ENCODE measurements at regions not wholly inside any gene's neighbourhood (a gene's known extent, or its start where the extent isn't known, plus 50 kb on each side); places are given as distances from the start of the nearest gene placed in this dataset.

DNA sequence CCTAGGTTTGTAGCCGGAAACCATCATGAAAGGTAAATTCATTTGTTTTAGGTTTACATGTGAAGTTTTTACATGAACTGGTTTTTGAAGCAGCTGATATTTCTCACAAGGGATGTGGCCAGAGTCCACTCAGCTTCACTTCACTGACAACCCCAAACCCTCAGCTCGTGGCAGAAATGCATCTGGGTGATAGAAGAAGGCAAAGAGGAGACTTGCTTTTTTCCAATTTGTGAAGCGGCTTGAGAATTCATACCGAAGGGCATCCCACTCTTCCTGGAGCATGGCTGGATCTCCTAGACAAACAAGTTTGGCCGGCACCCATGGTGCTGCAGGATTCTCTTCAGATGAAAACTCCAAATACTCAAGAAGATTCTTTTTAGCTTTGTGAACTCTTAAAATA is 392.8 kb upstream of the CNR1 start:
- DNase-seq (ENCODE audit: low read depth): no peak

DNA sequence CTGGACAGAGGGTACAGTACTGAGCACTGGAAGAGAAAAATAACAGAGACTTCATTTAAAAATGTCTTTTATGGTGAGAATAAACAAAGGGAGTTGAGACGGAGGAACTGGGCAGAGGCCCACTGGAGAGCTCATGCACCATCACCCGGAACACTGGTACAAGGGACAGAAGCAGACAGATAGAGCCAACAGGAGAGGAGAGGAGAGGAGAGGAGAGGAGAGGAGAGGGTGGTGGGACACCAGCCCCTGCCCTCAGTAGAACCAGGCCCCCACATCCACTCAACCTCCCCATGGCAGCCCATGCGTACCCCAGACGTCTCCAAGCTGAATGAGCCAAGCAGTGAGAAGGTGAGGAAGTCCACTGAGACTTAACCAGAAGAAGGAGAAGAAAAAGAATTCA is 390.5 kb upstream of the CNR1 start:
- no peak for DNase-seq (ENCODE audit: low read depth)

DNA sequence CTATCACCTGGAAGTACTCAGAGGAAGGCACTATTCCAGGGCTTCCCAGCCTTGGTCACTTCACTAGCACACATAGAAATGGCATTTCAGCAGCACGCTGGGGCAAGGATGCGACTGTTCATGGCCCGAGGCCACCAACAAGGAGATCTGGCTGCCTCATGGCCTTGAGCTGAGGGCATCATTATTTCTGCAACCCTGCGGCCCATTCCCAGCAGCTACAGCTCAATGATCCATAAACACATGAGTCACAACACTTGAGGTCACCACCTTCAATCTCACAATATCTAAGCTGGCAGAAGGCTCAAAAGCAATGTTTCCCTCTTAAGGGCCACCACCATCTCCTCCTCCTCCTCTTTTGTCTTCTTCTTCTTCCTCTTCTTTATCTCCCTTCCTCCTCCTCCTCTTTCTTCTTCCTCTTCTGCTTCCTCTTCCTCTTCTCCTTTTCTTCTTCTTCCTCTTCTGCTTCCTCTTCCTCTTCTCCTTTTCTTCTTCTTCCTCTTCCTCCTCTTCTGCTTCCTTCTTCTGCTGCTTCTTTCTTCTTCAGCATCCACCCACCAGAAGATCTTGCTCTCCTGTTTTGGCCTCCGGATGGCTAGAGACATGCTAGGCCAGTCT is 382.9 kb upstream of the CNR1 start:
- DNase-seq (ENCODE audit: low read depth): no peak

DNA sequence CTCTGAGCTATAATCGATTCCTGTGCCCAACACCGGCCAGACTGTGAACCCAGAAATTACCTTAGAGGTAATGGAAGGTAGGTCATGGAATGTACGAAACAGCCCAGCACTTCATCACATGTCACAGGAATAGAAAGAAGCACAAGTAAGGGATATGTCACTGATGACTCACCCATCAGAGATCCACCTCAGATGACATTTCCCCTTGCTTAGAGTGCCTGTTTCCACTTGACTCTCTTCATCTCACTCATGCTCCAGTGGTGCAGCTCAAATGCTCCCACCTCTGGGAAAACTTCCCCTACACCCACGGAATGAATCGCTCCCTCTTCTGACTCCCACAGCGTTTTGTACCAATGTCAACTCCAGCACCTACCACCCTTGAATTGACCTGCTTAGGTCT is 381.6 kb upstream of the CNR1 start:
- no peak for DNase-seq (ENCODE audit: low read depth)

DNA sequence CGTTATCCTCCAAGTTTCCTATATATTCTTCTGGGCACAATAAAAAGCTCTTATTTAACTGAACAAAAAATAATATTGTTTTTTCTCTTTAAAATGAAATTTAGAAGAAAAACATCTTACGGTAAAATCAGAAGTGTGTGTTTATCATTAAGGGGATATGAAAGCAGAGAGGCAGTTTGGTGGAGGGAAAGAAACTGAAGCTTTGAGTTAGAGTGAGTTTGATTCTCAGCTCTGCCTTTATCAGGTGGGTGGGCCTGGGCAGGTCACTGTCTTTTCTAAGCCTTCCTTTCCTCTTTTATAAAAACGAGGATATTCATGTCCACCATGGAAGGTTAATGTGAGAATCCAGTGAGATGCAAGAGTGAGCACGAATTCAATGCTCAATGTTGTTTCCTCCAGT is 379.8 kb upstream of the CNR1 start:
- DNase-seq (ENCODE audit: low read depth): no peak

DNA sequence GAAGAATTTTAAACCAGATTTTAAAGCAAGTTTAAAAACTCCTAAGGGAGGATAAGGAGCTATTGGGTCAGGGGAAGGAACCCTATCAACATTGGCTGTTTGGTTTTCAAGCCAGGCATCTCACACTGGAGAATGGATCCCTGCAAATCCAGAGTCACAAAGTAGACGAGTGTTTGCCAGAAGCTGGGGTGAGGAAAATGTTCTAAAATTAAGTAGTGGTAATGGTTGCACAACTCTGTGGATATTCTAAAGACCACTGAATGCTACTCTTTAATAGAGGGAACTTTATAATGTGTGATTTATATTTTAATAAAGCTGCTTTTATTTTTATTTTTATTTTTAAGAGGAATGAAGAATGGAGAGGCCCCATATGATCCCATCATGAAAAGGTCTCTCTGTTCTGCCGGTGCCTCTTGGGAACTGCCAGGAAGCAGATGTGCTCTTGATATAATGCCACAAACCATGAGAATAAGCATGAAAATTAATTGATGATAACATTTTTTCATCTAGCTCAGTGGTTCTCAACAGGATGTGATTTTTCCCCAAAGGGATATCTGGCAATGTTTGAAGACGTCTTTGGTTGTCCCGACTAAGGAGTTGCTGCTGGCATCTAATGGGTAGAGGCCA is 379.0 kb upstream of the CNR1 start:
- DNase-seq (ENCODE audit: low read depth): no peak

DNA sequence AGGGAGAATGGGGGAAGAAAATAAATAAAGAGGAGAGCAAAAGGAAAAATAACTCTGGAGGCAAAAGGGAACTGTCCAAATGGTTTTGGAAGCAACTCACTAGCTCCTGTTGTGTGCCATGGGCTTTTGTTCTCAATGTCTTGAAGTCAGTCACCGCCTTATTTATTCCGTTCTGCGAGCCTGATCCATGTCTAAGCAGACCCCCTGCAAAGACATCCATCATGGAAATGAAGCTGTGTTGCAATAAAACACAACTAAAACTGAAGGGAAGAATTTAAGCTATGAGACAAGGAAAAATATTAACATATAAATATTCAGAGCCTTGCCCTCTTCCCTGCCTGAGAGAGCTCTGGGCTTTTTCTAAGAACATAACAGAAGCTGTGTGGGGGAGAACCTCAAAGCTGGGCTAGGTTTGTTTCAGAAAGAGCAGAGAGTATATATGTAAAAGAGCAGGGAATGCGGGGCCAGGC is 373.2 kb upstream of the CNR1 start:
- DNase-seq (ENCODE audit: low read depth): no peak

DNA sequence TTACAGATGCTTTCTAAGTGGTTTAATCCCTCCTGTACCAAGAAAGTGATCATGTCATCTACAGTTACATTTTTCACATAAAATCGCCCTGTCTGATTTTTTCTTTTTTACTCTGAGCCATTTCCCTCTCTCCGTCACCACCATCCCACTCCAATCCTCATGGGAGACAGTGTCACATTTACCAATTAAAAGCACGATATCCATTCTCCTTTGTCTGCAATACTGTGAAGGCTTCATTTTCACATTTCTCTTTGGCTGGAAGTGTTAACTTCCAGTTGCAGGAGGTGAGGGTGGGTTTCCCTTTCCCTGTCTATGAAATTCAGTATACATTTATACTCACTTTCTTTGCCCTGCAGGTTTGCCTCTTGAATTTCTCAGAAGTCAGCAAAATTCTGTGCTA is 372.7 kb upstream of the CNR1 start:
- no peak for DNase-seq (ENCODE audit: low read depth)

DNA sequence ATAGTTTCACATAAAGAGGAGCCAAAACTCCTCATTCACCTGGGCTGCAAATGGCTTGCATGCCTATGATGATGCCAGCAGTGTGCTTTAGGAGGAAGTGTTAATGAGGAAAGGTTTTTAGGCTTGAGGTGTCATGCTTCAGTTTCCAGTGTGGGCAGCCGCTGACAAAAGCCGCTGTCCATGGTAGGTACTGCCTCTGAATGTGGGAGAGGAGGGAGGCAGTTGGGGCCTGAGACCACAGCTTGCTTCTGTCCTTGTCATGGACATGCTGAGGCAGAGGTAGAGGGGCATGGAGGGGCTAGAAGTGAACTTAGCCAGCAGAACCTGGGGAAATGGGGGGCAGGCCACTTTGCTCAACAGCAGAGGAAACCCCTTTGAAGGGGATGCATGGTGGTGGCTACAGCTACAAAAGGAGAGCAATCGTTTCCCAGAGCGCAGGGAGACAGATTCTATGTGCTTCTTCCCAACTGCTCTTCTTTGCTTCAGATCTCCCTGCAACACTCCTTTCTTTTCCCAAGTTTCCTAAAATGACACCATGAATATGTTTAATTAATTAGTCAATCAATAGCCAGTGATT is 372.1 kb upstream of the CNR1 start:
- no peak for DNase-seq (ENCODE audit: low read depth)

DNA sequence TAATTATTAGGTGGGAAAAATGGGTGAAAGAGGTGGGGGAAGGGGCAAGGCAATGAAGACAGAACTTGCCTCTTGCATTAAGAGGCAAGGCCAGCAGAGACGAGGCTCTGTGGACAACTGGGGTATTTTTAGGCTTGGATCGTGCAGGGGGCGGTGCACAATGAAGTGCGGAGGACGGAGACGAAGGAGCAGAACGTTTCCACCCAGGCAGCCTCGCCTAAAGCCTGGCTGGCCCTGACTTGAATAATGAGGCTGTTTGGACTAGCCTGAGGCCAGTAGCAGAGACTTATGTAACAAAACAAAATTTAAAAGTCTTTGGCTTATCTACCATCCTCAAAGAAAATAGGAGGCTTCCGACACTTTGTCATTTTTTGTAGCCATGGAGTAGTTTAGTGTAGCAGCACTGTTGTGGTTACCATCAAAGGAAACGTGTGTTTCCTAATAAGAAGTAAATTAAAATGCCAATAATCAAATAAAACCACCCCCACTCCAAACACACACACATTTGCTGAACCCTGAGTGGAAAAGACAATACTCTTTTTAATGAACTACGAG is 370.0 kb upstream of the CNR1 start:
- DNase-seq (ENCODE audit: low read depth): no peak

DNA sequence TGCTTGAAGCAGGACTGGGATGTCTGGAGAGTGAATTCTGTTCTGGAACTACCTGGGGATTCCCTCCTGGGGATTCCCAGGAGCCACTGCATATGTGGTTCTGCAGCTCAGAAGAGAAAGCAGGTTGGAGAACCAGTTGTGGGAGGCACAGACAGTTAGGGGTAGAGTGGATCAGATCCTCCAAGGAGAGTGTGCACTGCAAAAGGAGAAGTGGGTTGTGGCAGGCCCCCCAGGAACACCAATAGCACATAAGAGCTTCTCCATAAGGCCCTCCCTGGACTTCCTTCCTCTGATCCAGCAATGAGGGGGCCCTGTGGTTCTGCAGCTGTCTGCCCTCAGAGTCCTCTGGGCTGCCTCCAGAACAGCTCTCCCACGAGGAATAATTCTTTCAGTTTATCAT is 369.2 kb upstream of the CNR1 start:
- DNase-seq (ENCODE audit: low read depth): no peak

DNA sequence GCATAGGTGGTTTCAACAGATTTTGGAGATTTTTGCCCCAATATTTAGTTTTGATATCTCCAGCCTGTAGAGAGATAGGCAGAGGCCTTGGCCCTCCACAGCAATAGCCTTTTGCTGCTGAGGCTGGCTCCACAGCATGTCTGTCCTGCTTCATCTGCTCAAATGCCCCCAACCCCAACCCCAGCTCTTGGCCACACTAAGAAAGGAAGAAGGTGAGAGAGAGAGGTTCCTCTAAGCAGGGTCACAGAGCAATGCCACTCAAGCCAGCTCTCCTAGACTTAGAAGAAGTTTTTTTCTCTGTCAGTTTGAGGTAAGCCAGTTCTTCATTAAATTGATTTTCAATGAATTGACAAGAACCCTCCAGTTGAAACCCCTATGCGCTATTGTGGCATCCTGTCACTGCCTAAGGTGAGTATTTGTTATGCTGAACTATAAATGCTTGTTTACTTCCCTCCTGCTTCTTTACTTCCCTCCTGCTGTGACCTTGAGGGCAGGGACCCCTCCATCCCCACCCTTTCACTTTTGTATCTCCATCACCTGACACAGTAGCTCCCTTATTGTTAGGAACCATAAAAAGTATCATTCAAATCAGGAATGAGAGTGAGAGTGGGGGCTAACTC is 366.2 kb upstream of the CNR1 start:
- DNase-seq (ENCODE audit: low read depth): no peak

DNA sequence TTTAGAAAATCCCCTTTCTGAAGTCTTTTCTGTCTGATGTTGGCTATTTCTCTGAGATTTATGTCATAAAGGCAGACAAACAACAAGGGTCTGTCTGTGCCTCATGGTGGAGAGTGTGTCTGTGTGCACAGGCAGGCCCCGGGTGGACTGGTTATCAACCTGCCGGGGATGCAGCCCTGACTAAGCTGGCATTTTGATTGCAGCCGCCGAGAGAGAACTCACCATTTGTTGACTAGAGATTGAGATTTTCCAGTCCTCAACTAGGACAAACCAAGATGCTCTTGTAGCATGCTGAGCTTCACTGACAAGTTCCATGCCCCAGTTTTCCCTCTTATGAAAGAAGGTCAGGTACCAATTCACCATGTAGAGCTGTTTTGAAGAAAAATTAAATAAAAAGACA is 363.6 kb upstream of the CNR1 start:
- DNase-seq (ENCODE audit: low read depth): no peak

DNA sequence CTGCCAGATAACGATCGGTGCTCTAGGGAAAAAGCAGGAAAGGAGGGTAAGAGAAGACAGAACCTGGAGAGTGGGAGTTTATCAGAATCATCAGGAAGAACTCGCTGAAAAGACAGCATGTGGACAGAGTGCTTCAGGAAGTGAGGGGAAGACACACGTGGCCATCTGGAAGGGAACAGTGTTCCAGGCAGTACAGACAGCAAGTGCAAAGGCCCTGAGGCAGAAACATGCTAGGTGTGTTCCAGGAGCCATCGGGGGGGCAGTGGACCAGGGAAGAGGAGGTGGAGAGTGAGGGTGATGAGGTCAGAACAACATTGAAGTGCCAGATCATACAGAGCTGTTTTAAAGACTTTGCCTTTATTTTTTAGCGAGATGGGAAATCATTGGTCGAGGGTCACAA is 354.3 kb upstream of the CNR1 start:
- no peak for DNase-seq (ENCODE audit: low read depth)

DNA sequence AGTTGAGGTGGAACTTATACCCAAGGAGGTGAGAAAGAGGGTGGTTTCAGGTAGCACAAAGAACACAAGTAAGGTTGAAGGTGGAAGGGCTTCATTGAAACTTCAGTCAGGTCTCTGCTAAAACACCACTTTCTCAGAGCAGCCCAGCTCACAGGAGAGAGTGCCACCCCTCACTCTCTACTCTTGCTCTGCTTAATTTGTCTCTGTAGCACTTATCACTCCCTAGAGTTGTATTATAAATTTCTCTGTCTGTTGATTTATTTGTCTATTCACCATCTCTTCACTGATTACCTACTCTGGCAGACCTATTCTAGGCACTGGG is 353.8 kb upstream of the CNR1 start:
- DNase-seq (ENCODE audit: low read depth): no peak

DNA sequence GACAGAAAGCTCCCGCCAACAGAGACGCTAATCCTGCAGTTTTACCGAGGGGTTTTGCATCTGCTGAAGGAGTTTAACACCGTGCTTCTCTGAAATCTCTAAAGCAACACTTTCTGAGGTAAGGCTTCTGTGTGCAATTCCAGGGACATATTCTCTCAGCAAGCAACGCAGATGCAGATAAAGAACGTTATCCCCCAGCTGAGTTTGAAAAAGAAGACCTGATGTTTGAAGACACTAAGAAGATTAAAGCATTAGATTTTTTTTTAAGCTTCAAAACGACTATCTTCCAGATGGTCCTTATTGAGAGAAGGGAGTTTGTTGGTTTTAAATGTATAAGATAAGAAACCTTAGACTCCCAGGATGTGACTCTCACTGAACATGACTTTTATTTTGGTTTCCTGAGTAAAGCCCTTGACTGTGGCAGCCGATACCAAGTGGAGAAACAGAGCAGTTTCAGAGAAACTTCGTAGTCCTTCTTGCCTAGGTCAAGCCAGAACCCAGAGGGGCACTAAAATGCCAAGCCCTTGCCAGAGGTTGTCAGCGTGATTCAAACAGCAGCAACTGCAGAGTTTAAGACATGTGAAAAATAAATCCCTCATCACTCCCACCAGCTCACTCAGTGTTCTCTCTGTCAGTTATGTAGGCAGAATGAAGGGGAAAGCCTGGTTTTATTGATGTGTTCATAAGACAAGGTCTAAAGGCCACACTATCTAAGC is 353.3 kb upstream of the CNR1 start:
- no peak for DNase-seq (ENCODE audit: low read depth)

DNA sequence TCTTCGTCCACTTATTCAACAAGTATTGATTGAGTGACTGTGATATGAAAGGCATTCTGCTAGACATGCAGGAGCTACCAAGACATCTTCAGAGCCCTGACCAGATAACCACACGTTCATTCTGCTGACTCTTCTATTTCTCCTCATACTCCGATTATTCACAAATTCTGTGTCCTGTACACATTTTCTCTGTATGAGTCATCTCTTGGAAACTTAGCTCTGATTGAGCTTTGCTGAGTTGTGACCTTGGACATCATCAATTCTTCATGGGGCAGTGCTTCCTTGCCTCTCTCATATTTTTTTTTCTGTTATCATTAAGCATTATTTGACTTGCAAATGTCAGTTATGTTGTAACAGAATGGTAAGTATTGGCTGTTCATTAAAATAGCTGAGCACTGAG is 351.6 kb upstream of the CNR1 start:
- DNase-seq (ENCODE audit: low read depth): no peak

DNA sequence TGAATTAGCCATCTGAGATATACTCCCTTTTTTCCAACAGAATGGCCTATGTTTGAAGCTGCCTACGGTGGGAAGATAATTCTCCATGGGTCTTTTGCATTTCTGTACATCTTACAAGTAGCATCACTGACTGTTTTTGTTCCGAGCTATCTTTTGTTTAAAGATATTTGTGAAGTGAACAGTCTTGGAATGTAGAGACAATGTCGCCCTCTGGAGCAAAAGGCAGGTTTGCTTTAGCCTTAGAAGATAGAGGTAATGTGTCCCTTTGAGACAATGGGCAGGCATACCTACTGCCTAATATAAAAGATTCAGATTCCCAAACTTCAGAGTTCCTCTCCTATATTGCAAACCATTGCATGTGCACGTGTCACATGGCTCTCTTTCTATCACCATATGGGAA is 347.8 kb upstream of the CNR1 start:
- no peak for DNase-seq (ENCODE audit: low read depth)

DNA sequence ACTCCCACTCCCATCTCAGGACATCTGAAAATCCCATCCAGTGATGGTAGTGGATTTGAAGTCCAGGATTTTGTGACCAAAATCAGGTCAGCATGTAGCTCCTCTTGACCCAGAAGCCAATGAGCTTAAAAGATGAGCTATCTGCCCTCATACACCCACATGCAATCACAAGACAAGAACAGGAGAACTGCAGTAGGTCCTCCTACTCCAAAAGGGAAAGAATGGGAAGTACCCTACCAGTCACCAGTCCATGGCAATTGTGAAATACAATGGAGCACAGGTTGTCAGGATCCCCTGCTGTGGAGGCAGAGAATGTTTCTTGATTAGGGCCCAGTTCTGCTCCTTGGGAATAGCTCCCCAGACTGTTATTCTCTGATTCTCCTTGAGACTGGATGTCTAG is 347.3 kb upstream of the CNR1 start:
- no peak for DNase-seq (ENCODE audit: low read depth)

DNA sequence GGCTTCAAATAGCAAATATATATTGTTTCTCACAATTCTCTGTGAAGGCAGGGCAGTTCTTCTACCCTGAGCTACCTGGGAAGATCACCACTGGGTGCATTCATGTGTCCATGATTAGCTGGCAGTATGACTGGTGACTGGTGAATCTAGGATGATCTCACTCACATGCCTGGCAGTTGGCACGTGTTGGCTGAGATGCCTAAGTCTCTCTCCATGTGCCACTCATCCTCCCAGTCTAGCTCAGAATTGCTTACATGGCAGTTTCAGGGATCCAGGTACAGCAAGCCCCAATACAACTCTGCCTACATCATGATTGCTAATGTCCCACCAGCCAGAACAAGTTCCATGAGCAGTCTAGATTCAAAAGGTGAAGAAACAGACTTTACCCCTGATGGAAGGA is 346.8 kb upstream of the CNR1 start:
- DNase-seq (ENCODE audit: low read depth): no peak

DNA sequence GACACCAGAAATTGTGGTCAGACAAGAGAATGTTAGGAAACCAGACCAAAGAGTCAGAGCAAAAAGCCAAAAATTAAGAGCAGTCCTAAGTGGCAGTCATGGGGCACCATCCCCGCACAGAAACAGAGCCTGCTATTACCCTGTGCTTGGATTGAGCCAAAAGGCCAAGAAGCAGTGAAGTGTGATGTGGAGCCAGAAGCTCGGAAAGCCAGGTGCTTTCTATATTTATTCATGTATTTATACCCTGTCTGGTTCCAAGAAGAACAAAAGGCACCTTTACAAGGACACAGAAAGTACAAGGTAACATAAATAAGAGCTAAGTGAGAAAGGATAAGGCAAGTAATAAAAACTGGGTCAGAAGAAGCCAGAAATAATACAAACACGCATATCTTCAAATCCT is 336.2 kb upstream of the CNR1 start:
- DNase-seq (ENCODE audit: low read depth): no peak

DNA sequence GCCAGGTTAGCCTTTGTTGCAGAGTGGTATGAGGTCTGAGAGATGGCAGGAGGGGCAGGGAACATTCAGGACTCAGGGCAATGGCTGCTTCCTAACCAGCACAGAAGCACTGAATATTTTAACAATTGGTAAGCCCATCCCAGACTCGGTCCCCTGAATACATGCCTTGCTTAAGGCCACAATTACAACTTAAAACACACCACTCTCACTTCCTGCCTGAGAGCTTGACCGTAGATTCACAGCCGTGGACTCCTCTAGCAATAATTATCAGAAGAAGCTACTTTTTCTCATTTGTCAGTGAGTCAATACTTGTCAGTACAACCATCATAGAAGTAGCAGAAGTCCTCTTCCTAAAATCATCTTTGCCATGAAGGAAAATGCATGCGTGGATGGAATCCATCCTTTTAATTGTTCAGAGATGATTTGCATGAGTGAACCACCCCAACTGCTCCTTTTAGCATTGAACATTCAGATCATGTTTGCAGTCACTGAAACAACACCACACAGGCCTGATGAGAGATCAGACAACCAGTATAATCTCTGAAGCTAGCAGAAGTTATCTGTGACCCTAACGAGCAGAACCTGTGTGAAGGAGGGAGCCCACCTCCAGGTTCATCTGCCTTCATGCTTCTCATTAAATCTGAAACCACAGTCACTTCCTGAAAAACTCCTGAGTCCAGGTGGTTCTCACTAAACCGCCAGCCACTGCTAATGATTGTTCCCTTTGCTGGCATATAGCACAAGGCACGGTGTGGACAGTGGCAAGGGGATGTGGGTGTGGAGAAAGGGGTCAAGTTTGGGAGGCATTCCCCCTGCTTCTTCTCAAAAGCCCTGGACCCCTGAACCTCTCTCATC is 333.9 kb upstream of the CNR1 start:
- DNase-seq (ENCODE audit: low read depth): no peak

Data from fibroblast of the conjunctiva (primary cell).